ENCODE measurements at regions not wholly inside any gene's neighbourhood (a gene's known extent, or its start where the extent isn't known, plus 50 kb on each side); places are given as distances from the start of the nearest gene placed in this dataset.
A peak's percentile ranks its signal among the peaks of the same experiment; 100 is the strongest.
"Not testable (repeated sequence)": the region's sequence is repeated elsewhere in the genome, so short reads cannot be mapped to it uniquely, and the experiment has no call there.

GRCh38 chr10:131363416-131363815, 51.9 kb upstream of the TCERG1L start:
- FAIRE-seq (no peak), DNase-seq (ENCODE audit: low spot score) (no peak)

GRCh38 chr10:131371571-131371970, 60.0 kb upstream of the TCERG1L start:
- FAIRE-seq: no peak
- DNase-seq (ENCODE audit: low spot score): no peak

- FAIRE-seq (no peak), DNase-seq (ENCODE audit: low spot score) (no peak)
Measured at GRCh38 chr10:131381576-131381975, 70.1 kb upstream of the TCERG1L start.

- not testable (repeated sequence) for DNase-seq (ENCODE audit: low spot score)
- peak; percentile 32 for FAIRE-seq
Measured at GRCh38 chr10:131385161-131385872, 73.8 kb upstream of the TCERG1L start.

- FAIRE-seq: no peak
- no peak for DNase-seq (ENCODE audit: low spot score)
Measured at GRCh38 chr10:131387018-131387529, 75.6 kb upstream of the TCERG1L start.

- FAIRE-seq (no peak), DNase-seq (ENCODE audit: low spot score) (no peak)
Measured at GRCh38 chr10:131391936-131392335, 80.4 kb upstream of the TCERG1L start.

- FAIRE-seq (no peak), DNase-seq (ENCODE audit: low spot score) (peak; percentile 9)
Measured at GRCh38 chr10:131396121-131397050, 84.9 kb upstream of the TCERG1L start.

- FAIRE-seq (no peak), DNase-seq (ENCODE audit: low spot score) (no peak)
Measured at GRCh38 chr10:131398166-131398565, 86.6 kb upstream of the TCERG1L start.

- no peak for FAIRE-seq
- DNase-seq (ENCODE audit: low spot score): no peak
Measured at GRCh38 chr10:131399981-131400380, 88.5 kb upstream of the TCERG1L start.

GRCh38 chr10:131400513-131400912, 89.0 kb upstream of the TCERG1L start:
- no peak for FAIRE-seq
- DNase-seq (ENCODE audit: low spot score): no peak

- DNase-seq (ENCODE audit: low spot score) (no peak), FAIRE-seq (no peak)
Measured at GRCh38 chr10:131402771-131403650, 91.5 kb upstream of the TCERG1L start.

GRCh38 chr10:131403936-131404335, 92.4 kb upstream of the TCERG1L start:
- FAIRE-seq: no peak
- DNase-seq (ENCODE audit: low spot score): no peak

GRCh38 chr10:131404886-131405285, 93.4 kb upstream of the TCERG1L start:
- FAIRE-seq: no peak
- no peak for DNase-seq (ENCODE audit: low spot score)

GRCh38 chr10:131406676-131407392, 95.3 kb upstream of the TCERG1L start:
- FAIRE-seq: no peak
- DNase-seq (ENCODE audit: low spot score): no peak

GRCh38 chr10:131418681-131419080, 107.2 kb upstream of the TCERG1L start:
- DNase-seq (ENCODE audit: low spot score): no peak
- no peak for FAIRE-seq

- FAIRE-seq (no peak), DNase-seq (ENCODE audit: low spot score) (peak; percentile 15)
Measured at GRCh38 chr10:131419797-131420196, 108.3 kb upstream of the TCERG1L start.

- DNase-seq (ENCODE audit: low spot score) (no peak), FAIRE-seq (no peak)
Measured at GRCh38 chr10:131420867-131421266, 109.3 kb upstream of the TCERG1L start.

GRCh38 chr10:131421381-131421780, 109.9 kb upstream of the TCERG1L start:
- FAIRE-seq: no peak

GRCh38 chr10:131422731-131423130, 111.2 kb upstream of the TCERG1L start:
- DNase-seq (ENCODE audit: low spot score): no peak

More at GRCh38 chr10:131421381-131421780, 109.9 kb upstream of the TCERG1L start:
- DNase-seq (ENCODE audit: low spot score): no peak

GRCh38 chr10:131424053-131424452, 112.5 kb upstream of the TCERG1L start:
- no peak for DNase-seq (ENCODE audit: low spot score)
- FAIRE-seq: no peak

More at GRCh38 chr10:131422731-131423130, 111.2 kb upstream of the TCERG1L start:
- no peak for FAIRE-seq

All from urothelium cell line (cell line).